Endothelial cell of umbilical vein (primary cell): ENCODE measurements at regions not wholly inside any gene's neighbourhood (a gene's known extent, or its start where the extent isn't known, plus 50 kb on each side); places are given as distances from the start of the nearest gene placed in this dataset.

Source experiments
- BruUV-seq: library from RNA; stranded (reverse); fragments of 400-500 nt; replicated peaks from 2 replicates; lab custom pipeline; 2021; lab: Mats Ljungman, UMichigan
- CTCF ChIA-PET: fragments of 300-600, 350-600 bp; sonication (Branson Sonifier 250); formaldehyde crosslinking; loops from one replicate; lab custom pipeline; 2021; ENCODE audit warnings: antibody characterized with exemption, inconsistent platforms; lab: Charles Lee
- POLR2A ChIA-PET: fragments of 300-600, 350-600 bp; sonication (Branson Sonifier 250); formaldehyde crosslinking; loops from one replicate; lab custom pipeline; 2021; ENCODE audit warnings: antibody characterized with exemption, inconsistent platforms; lab: Charles Lee
- DNase-seq: peaks from one replicate; pipeline ENCODE4 v3.0.0-alpha.2; 2011; ENCODE audit warnings: low read depth, low spot score
- FAIRE-seq: peaks from 2 replicates; lab custom pipeline; 2011; peaks lifted over from hg19 to GRCh38; lab: Jason Lieb, UNC
- H2AFZ ChIP-seq: 2 replicates; pipeline ENCODE4 v1.6.0; 2012; ENCODE audit warnings: low read depth, low read length, control low read depth, inconsistent platforms
- H3K27ac ChIP-seq: 2 replicates; pipeline ENCODE4 v1.5.1; 2011; ENCODE audit warnings: low read depth, mild to moderate bottlenecking, control low read depth, low read length, moderate library complexity; ENCODE audit not compliant: insufficient read depth
- H3K27me3 ChIP-seq, 2 experiments: 2 replicates each; pipeline versions ENCODE4 v1.6.0 to v1.6.1; 2011; ENCODE audit warnings: low read length in 2 of 2, mixed read lengths in 1 of 2; ENCODE audit not compliant: control insufficient read depth in 2 of 2, insufficient read depth in 2 of 2
- H3K36me3 ChIP-seq, 2 experiments: 2 replicates in 1 of 2; 3 replicates in 1 of 2; pipeline ENCODE4 v1.5.1; 2011; ENCODE audit warnings: low read length in 2 of 2, mild to moderate bottlenecking in 1 of 2, moderate library complexity in 1 of 2; ENCODE audit not compliant: control insufficient read depth in 2 of 2, insufficient read depth in 2 of 2; ENCODE audit errors: extremely low read depth in 1 of 2
- H3K4me1 ChIP-seq: 3 replicates; pipeline ENCODE4 v1.5.1; 2011; ENCODE audit warnings: mild to moderate bottlenecking, low read length; ENCODE audit not compliant: control insufficient read depth, insufficient read depth; ENCODE audit errors: extremely low read depth
- H3K4me2 ChIP-seq: 2 replicates; pipeline ENCODE4 v1.6.1; 2011; ENCODE audit warnings: low read length, control low read depth, mixed read lengths; ENCODE audit not compliant: insufficient read depth
- H3K4me3 ChIP-seq, 3 experiments: fragments of 200-600 bp in 1 of 3; sonication (generic), shearing (Covaris generic) in 1 of 3; replicated peaks in 1 of 3; 2 replicates each; pipeline ENCODE4 v1.5.1; 2011 to 2016; ENCODE audit warnings: control low read depth in 3 of 3, low read length in 3 of 3, mild to moderate bottlenecking in 2 of 3, inconsistent platforms in 1 of 3, low read depth in 1 of 3, moderate library complexity in 1 of 3; ENCODE audit not compliant: insufficient read depth in 1 of 3
- H3K79me2 ChIP-seq: 2 replicates; pipeline ENCODE4 v1.6.0; 2012; ENCODE audit warnings: low read length, inconsistent platforms; ENCODE audit not compliant: control insufficient read depth, insufficient read depth
- H3K9ac ChIP-seq: replicated peaks from 2 replicates; pipeline ENCODE3; 2011; ENCODE audit warnings: low read length, control low read depth; ENCODE audit not compliant: insufficient read depth; ENCODE audit errors: extremely low read depth
- H3K9me1 ChIP-seq: replicated peaks from 3 replicates; pipeline ENCODE4 v1.6.0; 2011; ENCODE audit warnings: mild to moderate bottlenecking, low read length; ENCODE audit not compliant: control insufficient read depth, insufficient read depth; ENCODE audit errors: extremely low read depth
- H3K9me3 ChIP-seq: replicated peaks from 2 replicates; pipeline ENCODE4 v1.5.1; 2012; ENCODE audit warnings: low read length, inconsistent platforms; ENCODE audit not compliant: control insufficient read depth, insufficient read depth
- H4K20me1 ChIP-seq: replicated peaks from 2 replicates; pipeline ENCODE3; 2011; ENCODE audit warnings: mild to moderate bottlenecking, low read length; ENCODE audit not compliant: control insufficient read depth, insufficient read depth; ENCODE audit errors: extremely low read depth
- CTCF ChIP-seq, 2 donors: IDR thresholded peaks; 1 replicate in 1 of 2; 2 replicates in 1 of 2; pipeline ENCODE4 v1.5.1; 2011; ENCODE audit warnings: low read length in 2 of 2, mild to moderate bottlenecking in 2 of 2, moderate library complexity in 2 of 2, control low read depth in 1 of 2, inconsistent platforms in 1 of 2, low read depth in 1 of 2; ENCODE audit not compliant: insufficient read depth in 1 of 2; ENCODE audit errors: extremely low read depth in 1 of 2
- EZH2 ChIP-seq: IDR thresholded peaks from 2 replicates; pipeline ENCODE4 v1.6.1; 2012; ENCODE audit warnings: borderline replicate concordance, low read depth, mild to moderate bottlenecking, moderate library complexity, low read length, inconsistent platforms; ENCODE audit not compliant: severe bottlenecking
- FOS ChIP-seq: IDR thresholded peaks from 2 replicates; pipeline ENCODE4 v1.6.1; 2011; ENCODE audit warnings: mild to moderate bottlenecking, low read length, moderate library complexity, borderline replicate concordance; ENCODE audit not compliant: insufficient read depth
- GATA2 ChIP-seq: IDR thresholded peaks from 2 replicates; pipeline ENCODE4 v1.7.0; 2011; ENCODE audit warnings: low read depth, mild to moderate bottlenecking, moderate library complexity, mixed read lengths, low read length; ENCODE audit not compliant: insufficient read length, insufficient read depth
- JUN ChIP-seq: IDR thresholded peaks from 2 replicates; pipeline ENCODE4 v1.6.1; 2011; ENCODE audit warnings: borderline replicate concordance, low read depth; ENCODE audit not compliant: insufficient read length, insufficient read depth
- MAX ChIP-seq: IDR thresholded peaks from 2 replicates; pipeline ENCODE4 v1.6.1; 2011; ENCODE audit not compliant: insufficient read depth, insufficient read length
- MYC ChIP-seq: IDR thresholded peaks from one replicate; pipeline ENCODE4 v1.6.1; 2011; ENCODE audit warnings: mild to moderate bottlenecking, low read depth, low read length
- POLR2A ChIP-seq: IDR thresholded peaks from 2 replicates; pipeline ENCODE4 v1.6.1; 2012; ENCODE audit warnings: low read depth, mild to moderate bottlenecking, control low read depth, low read length
- POLR2AphosphoS5 ChIP-seq: IDR thresholded peaks from 2 replicates; pipeline ENCODE4 v1.6.1; 2012; ENCODE audit warnings: low read depth, mild to moderate bottlenecking, control low read depth, low read length, moderate library complexity; ENCODE audit not compliant: insufficient read depth
- dilution Hi-C: fragments of 300-500 bp; cut with MboI; formaldehyde crosslinking; loops from one replicate; pipeline ENCODE4 v1.15.0; 2019; ENCODE audit warnings: low sequenced_read_pairs; ENCODE audit not compliant: extremely low pct_ligation_motif_present
- intact Hi-C: fragments of 100-400 bp; cut with micrococcal nuclease; formaldehyde crosslinking; loops from one replicate; pipeline ENCODE4 v1.10.0; 2022

- ChIA-PET CTCF (no interaction called here), POLR2A (no interaction called here)
- Histone ChIP-seq H2AFZ (no peak overlapping the region), H3K36me3 (no peaks in the 10 kb centered on the region), H3K79me2 (no peaks in the 10 kb centered on the region), H3K4me2 (no peak overlapping the region), H3K9ac (no peak overlapping the region), H3K9me1 (no peaks in the 10 kb centered on the region), H3K9me3 (no peaks in the 10 kb centered on the region), H3K27ac (no peak overlapping the region), H4K20me1 (no peaks in the 10 kb centered on the region), H3K4me1 (no peaks in the 10 kb centered on the region), H3K4me3 (no peak overlapping the region), H3K27me3 (no peaks in the 10 kb centered on the region)
- TF ChIP-seq GATA2 = no peak
- no peak for TF ChIP-seq JUN
- TF ChIP-seq MAX = no peak
- no peak for TF ChIP-seq CTCF (IDR thresholded peaks at IDR 0.05; ENCODE audit: extremely low read depth in 1 of 2, insufficient read depth in 1 of 2, low read depth in 1 of 2, low read length in 2 of 2)
- TF ChIP-seq EZH2 = no peak
- no peak for TF ChIP-seq POLR2A
- TF ChIP-seq MYC = no peak
- no peak for TF ChIP-seq FOS
- TF ChIP-seq POLR2AphosphoS5 = no peak
- FAIRE-seq (no peak), DNase-seq (no peak)
- no TSS peak for BruUV-seq
- dilution Hi-C loops (no loop called here), intact Hi-C loops (no loop called here)
These were observed 179.0 kb downstream of the POM121L12 start for GRCh38 chr7:53214463-53214862.
